Brain pericyte (primary cell): ENCODE measurements at regions not wholly inside any gene's neighbourhood (a gene's known extent, or its start where the extent isn't known, plus 50 kb on each side); places are given as distances from the start of the nearest gene placed in this dataset.

Experiments
- DNase-seq: peaks from one replicate; pipeline ENCODE4 v3.0.0-alpha.2; 2012; ENCODE audit warnings: low read depth, low spot score

DNA sequence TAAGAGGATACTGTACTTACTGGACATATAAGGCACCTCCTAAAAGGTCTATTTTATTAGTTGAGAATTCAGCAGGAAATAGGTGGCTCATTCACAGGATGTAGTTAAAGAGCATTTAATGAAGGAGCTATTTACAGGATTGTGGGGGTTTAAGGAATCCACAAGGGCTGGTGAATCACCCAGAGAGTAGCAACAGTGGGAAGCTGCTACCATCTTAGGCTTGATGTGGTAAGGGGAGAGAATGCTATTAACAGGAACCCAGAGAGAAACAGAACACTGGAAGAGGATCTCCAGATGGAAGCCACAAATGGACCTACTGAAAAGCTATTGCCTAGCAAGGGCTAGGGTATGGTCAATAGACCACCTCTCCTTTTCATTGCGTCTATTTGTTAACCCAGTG is 52.0 kb upstream of the COL11A1 start:
- DNase-seq = no peak
